B cell (primary cell): ENCODE measurements at regions not wholly inside any gene's neighbourhood (a gene's known extent, or its start where the extent isn't known, plus 50 kb on each side); places are given as distances from the start of the nearest gene placed in this dataset.

Experiments used
- ATAC-seq: fragments of 200-7000 bp; cut with Tn5 transposase; one replicate; pipeline ENCODE4 v1.10.0; 2021; ENCODE audit warnings: low read depth, mild to moderate bottlenecking, moderate number of reproducible peaks, moderate library complexity
- CTCF ChIA-PET: fragments of 350-600 bp; sonication (Branson Sonifier 250); formaldehyde crosslinking; loops from one replicate; lab custom pipeline; 2021; ENCODE audit warnings: antibody characterized with exemption, inconsistent platforms; lab: Charles Lee
- POLR2A ChIA-PET: fragments of 350-600 bp; sonication (Branson Sonifier 250); formaldehyde crosslinking; loops from one replicate; lab custom pipeline; 2021; ENCODE audit warnings: antibody characterized with exemption; lab: Charles Lee
- DNase-seq: peaks from one replicate; pipeline ENCODE4 v3.0.0; 2013
- H2AFZ ChIP-seq: 2 replicates; pipeline ENCODE4 v1.6.1; 2012; ENCODE audit warnings: mild to moderate bottlenecking, low read depth, low read length; ENCODE audit not compliant: insufficient read depth, poor library complexity, severe bottlenecking
- H3K27ac ChIP-seq, 2 donors: 1 replicate in 1 of 2; 2 replicates in 1 of 2; pipeline ENCODE4 v1.5.1; 2012 to 2013; ENCODE audit warnings: low read length in 2 of 2, mild to moderate bottlenecking in 2 of 2, moderate library complexity in 1 of 2
- H3K27me3 ChIP-seq, 4 experiments: fragments of 200-600 bp in 1 of 4; sonication (generic) in 1 of 4; replicated peaks in 1 of 4; 1 replicate in 2 of 4; 2 replicates in 2 of 4; pipeline versions ENCODE4 v1.6.1 to v1.7.0; 2013 to 2016; ENCODE audit warnings: low read length in 3 of 4, mild to moderate bottlenecking in 2 of 4, mixed read lengths in 1 of 4, moderate library complexity in 1 of 4; ENCODE audit not compliant: insufficient read depth in 4 of 4, control insufficient read depth in 3 of 4; ENCODE audit errors: control extremely low read depth in 1 of 4
- H3K36me3 ChIP-seq, 2 experiments: replicated peaks in 1 of 2; 1 replicate in 1 of 2; 2 replicates in 1 of 2; pipeline versions ENCODE4 v1.6.1 to v1.7.1; 2013; ENCODE audit warnings: low read length in 1 of 2; ENCODE audit not compliant: insufficient read depth in 2 of 2, control insufficient read depth in 1 of 2; ENCODE audit errors: control extremely low read depth in 1 of 2, extremely low read depth in 1 of 2
- H3K4me1 ChIP-seq, 2 donors: fragments of 200-600 bp in 1 of 2; sonication (generic) in 1 of 2; 1 replicate in 1 of 2; 2 replicates in 1 of 2; pipeline versions ENCODE4 v1.5.1 to v1.6.1; 2013 to 2017; ENCODE audit warnings: low read length in 2 of 2; ENCODE audit not compliant: control insufficient read depth in 2 of 2, insufficient read depth in 2 of 2
- H3K4me2 ChIP-seq: replicated peaks from 2 replicates; pipeline ENCODE3; 2012; ENCODE audit warnings: mild to moderate bottlenecking, low read depth, low read length; ENCODE audit not compliant: poor library complexity, severe bottlenecking
- H3K4me3 ChIP-seq, 5 experiments: fragments of 200-600 bp in 1 of 5; sonication (generic) in 1 of 5; 1 replicate in 3 of 5; 2 replicates in 2 of 5; pipeline versions ENCODE4 v1.5.1 to v1.7.0; 2011 to 2016; ENCODE audit warnings: low read length in 4 of 5, mild to moderate bottlenecking in 4 of 5, low read depth in 2 of 5, control low read depth in 1 of 5, moderate library complexity in 1 of 5; ENCODE audit not compliant: insufficient read depth in 1 of 5; ENCODE audit errors: control extremely low read depth in 1 of 5, extremely low read depth in 1 of 5
- H3K79me2 ChIP-seq: fragments of 200-600 bp; sonication (generic); one replicate; pipeline ENCODE4 v1.6.0; 2016; ENCODE audit warnings: low read length; ENCODE audit not compliant: control insufficient read depth, insufficient read depth
- H3K9ac ChIP-seq: fragments of 200-600 bp; sonication (generic); 2 replicates; pipeline ENCODE4 v1.6.1; 2017; ENCODE audit warnings: mild to moderate bottlenecking, low read length, moderate library complexity
- H3K9me3 ChIP-seq, 3 donors: one replicate each; pipeline versions ENCODE4 v1.6.1 to v1.7.1; 2013; ENCODE audit warnings: low read length in 2 of 3; ENCODE audit not compliant: control insufficient read depth in 2 of 3, insufficient read depth in 1 of 3; ENCODE audit errors: control extremely low read depth in 1 of 3
- H4K20me1 ChIP-seq: 2 replicates; pipeline ENCODE4 v1.6.0; 2012; ENCODE audit warnings: mild to moderate bottlenecking, low read length; ENCODE audit not compliant: insufficient read depth, control insufficient read depth, poor library complexity, severe bottlenecking
- H3K27ac Mint-ChIP-seq: one replicate; pipeline ENCODE4 v1.8.0; 2021; ENCODE audit warnings: mixed read lengths
- H3K27me3 Mint-ChIP-seq: one replicate; pipeline ENCODE4 v1.8.0; 2021; ENCODE audit warnings: mixed read lengths
- H3K4me1 Mint-ChIP-seq: one replicate; pipeline ENCODE4 v1.8.0; 2021; ENCODE audit warnings: mixed read lengths
- H3K4me3 Mint-ChIP-seq: one replicate; pipeline ENCODE4 v1.8.0; 2021; ENCODE audit warnings: mixed read lengths
- H3K9me3 Mint-ChIP-seq: one replicate; pipeline ENCODE4 v1.8.0; 2022; ENCODE audit warnings: mixed read lengths; ENCODE audit not compliant: insufficient read depth
- EZH2 ChIP-seq: IDR thresholded peaks from 2 replicates; pipeline ENCODE4 v1.6.1; 2012; ENCODE audit warnings: borderline replicate concordance, low read depth, mild to moderate bottlenecking, moderate library complexity, low read length; ENCODE audit not compliant: insufficient read depth, poor library complexity, severe bottlenecking
- WGBS: methylation state at CpG from one replicate; pipeline ENCODE4 v1.1.5; 2013; ENCODE audit warnings: missing lambda C conversion rate; ENCODE audit not compliant: insufficient coverage; 5-methylcytosine and 5-hydroxymethylcytosine counted together
- intact Hi-C: fragments of 100-400 bp; cut with micrococcal nuclease; formaldehyde crosslinking; loops from one replicate; pipeline ENCODE4 v1.10.0; 2022
- TF ChIP-seq, protein P1 (sequence below): fragments of 200-600 bp; IDR thresholded peaks from one replicate; pipeline ENCODE4 v1.8.0; 2022; ENCODE audit warnings: antibody characterized with exemption, mild to moderate bottlenecking

DNA sequence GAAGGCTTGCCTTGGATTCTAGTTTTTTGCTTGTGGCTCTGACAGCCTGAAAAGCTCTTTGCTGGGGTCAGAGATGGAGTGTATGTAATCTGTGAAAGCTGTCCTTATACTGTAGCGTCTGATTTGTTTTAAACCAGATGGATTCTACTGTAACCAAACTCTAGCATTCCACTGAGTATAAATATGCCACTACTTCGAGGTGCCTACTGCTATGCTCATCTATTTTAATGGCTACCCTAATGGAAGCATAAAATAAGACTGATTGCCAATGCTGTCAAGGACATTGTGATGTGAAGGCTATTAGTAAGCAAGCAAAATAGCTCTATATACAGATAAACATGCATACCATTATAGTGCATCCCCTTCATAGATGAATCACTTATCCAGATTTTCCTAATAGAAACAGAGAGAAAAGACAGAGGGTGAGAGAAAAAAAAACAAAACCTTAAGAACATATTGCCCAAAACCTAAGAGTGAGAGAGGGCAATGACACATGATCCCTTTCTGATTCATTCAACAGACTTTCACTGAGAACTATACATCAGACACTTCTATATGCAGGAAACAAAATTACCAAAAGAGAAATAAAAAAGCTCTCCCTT is 1025.8 kb upstream of the LCORL start:
- Histone ChIP-seq H3K27ac (no peak overlapping the region), H3K4me1 (no peaks in the 10 kb centered on the region), H3K79me2 (no peaks in the 10 kb centered on the region), H3K27me3 (no peaks in the 10 kb centered on the region), H3K9me3 (no peaks in the 10 kb centered on the region), H2AFZ (no peak overlapping the region), H4K20me1 (no peaks in the 10 kb centered on the region), H3K4me3 (no peak overlapping the region), H3K36me3 (no peaks in the 10 kb centered on the region), H3K9ac (no peak overlapping the region), H3K4me2 (no peak overlapping the region)
- no CpG with 5 or more reads among the region's 2 CpGs for WGBS
- POLR2A ChIA-PET: no interaction called here
- Mint-ChIP-seq H3K4me3 (no peak overlapping the region), H3K27me3 (no peaks in the 10 kb centered on the region), H3K4me1 (no peaks in the 10 kb centered on the region), H3K9me3 (no peaks in the 10 kb centered on the region), H3K27ac (no peak overlapping the region)
- DNase-seq: no peak
- TF ChIP-seq, protein P1, sequence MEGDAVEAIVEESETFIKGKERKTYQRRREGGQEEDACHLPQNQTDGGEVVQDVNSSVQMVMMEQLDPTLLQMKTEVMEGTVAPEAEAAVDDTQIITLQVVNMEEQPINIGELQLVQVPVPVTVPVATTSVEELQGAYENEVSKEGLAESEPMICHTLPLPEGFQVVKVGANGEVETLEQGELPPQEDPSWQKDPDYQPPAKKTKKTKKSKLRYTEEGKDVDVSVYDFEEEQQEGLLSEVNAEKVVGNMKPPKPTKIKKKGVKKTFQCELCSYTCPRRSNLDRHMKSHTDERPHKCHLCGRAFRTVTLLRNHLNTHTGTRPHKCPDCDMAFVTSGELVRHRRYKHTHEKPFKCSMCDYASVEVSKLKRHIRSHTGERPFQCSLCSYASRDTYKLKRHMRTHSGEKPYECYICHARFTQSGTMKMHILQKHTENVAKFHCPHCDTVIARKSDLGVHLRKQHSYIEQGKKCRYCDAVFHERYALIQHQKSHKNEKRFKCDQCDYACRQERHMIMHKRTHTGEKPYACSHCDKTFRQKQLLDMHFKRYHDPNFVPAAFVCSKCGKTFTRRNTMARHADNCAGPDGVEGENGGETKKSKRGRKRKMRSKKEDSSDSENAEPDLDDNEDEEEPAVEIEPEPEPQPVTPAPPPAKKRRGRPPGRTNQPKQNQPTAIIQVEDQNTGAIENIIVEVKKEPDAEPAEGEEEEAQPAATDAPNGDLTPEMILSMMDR: no peak
- TF ChIP-seq EZH2: no peak
- CTCF ChIA-PET: no interaction called here
- intact Hi-C loops: no loop called here
- ATAC-seq: no peak

DNA sequence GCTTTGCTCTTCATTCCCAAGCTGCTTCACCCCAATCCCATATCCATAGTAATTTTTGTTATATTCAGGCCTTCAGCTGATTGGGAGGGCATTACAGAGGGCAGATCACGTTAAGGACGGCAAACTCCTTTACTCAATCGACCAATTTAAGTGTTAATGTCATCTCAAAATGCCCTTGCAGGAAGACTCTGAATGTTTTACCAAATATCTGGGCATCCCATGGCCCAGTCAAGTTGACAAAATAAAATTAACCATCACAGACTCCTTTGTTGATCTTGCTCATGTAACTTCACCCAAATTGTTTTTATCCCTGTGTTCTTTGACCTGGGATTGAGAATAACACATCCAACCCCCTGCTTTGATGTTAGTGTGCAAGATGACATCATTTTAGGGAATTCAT is 1018.3 kb upstream of the LCORL start:
- Histone ChIP-seq H3K9ac (no peak overlapping the region), H3K4me3 (no peak overlapping the region), H3K79me2 (no peaks in the 10 kb centered on the region), H3K27ac (no peak overlapping the region), H3K4me2 (no peak overlapping the region), H2AFZ (no peak overlapping the region), H4K20me1 (no peaks in the 10 kb centered on the region), H3K36me3 (no peaks in the 10 kb centered on the region), H3K27me3 (no peaks in the 10 kb centered on the region), H3K9me3 (no peaks in the 10 kb centered on the region), H3K4me1 (no peaks in the 10 kb centered on the region)
- ChIA-PET CTCF (no interaction called here), POLR2A (no interaction called here)
- TF ChIP-seq, protein P1: no peak
- Mint-ChIP-seq H3K4me3 (no peak overlapping the region), H3K27ac (no peak overlapping the region), H3K4me1 (no peaks in the 10 kb centered on the region), H3K9me3 (peaks cover 6% of the 10 kb centered on the region), H3K27me3 (no peaks in the 10 kb centered on the region)
- DNase-seq: no peak
- WGBS: 83% methylated on average over 3 of the region's 3 CpGs
- ATAC-seq: no peak
- intact Hi-C loops: no loop called here
